ENCODE measurements at regions not wholly inside any gene's neighbourhood (a gene's known extent, or its start where the extent isn't known, plus 50 kb on each side); places are given as distances from the start of the nearest gene placed in this dataset.

GRCh38 chr2:128580988-128581848 is 262.6 kb upstream of the HS6ST1 start:
- Histone ChIP-seq H3K36me3 (ENCODE audit: control insufficient read depth, insufficient read depth, low read length) (no peaks in the 10 kb centered on the region), H3K27me3 (ENCODE audit: control insufficient read depth, insufficient read depth, low read length) (no peaks in the 10 kb centered on the region), H3K4me3 (ENCODE audit: low read depth, low read length) (no peak overlapping the region), H3K9ac (ENCODE audit: low read depth, low read length) (no peak overlapping the region), H3K27ac (ENCODE audit: low read depth, low read length) (no peak overlapping the region), H3K9me3 (ENCODE audit: control insufficient read depth, insufficient read depth, low read length) (no peaks in the 10 kb centered on the region), H3K4me1 (ENCODE audit: control insufficient read depth, insufficient read depth, low read length) (no peaks in the 10 kb centered on the region)

GRCh38 chr2:128581849-128582244 is 263.2 kb upstream of the HS6ST1 start:
- H3K9ac ChIP-seq (ENCODE audit: low read depth, low read length), result no peak overlapping the region
- H3K27ac ChIP-seq (ENCODE audit: low read depth, low read length), result no peak overlapping the region
- H3K36me3 ChIP-seq (ENCODE audit: control insufficient read depth, insufficient read depth, low read length), result no peaks in the 10 kb centered on the region
- no peaks in the 10 kb centered on the region for H3K9me3 ChIP-seq (ENCODE audit: control insufficient read depth, insufficient read depth, low read length)
- H3K4me1 ChIP-seq (ENCODE audit: control insufficient read depth, insufficient read depth, low read length), result no peaks in the 10 kb centered on the region
- no peak overlapping the region for H3K4me3 ChIP-seq (ENCODE audit: low read depth, low read length)
- H3K27me3 ChIP-seq (ENCODE audit: control insufficient read depth, insufficient read depth, low read length), result no peaks in the 10 kb centered on the region

GRCh38 chr2:128584296-128584890 is 265.7 kb upstream of the HS6ST1 start:
- no peak overlapping the region for H3K9ac ChIP-seq (ENCODE audit: low read depth, low read length)
- H3K9me3 ChIP-seq (ENCODE audit: control insufficient read depth, insufficient read depth, low read length), result no peaks in the 10 kb centered on the region
- no peaks in the 10 kb centered on the region for H3K36me3 ChIP-seq (ENCODE audit: control insufficient read depth, insufficient read depth, low read length)
- no peak overlapping the region for H3K4me3 ChIP-seq (ENCODE audit: low read depth, low read length)
- H3K27me3 ChIP-seq (ENCODE audit: control insufficient read depth, insufficient read depth, low read length), result no peaks in the 10 kb centered on the region
- H3K27ac ChIP-seq (ENCODE audit: low read depth, low read length), result no peak overlapping the region
- H3K4me1 ChIP-seq (ENCODE audit: control insufficient read depth, insufficient read depth, low read length), result no peaks in the 10 kb centered on the region

- Histone ChIP-seq H3K9me3 (ENCODE audit: control insufficient read depth, insufficient read depth, low read length) (no peaks in the 10 kb centered on the region), H3K27ac (ENCODE audit: low read depth, low read length) (no peak overlapping the region), H3K9ac (ENCODE audit: low read depth, low read length) (no peak overlapping the region), H3K36me3 (ENCODE audit: control insufficient read depth, insufficient read depth, low read length) (no peaks in the 10 kb centered on the region), H3K4me1 (ENCODE audit: control insufficient read depth, insufficient read depth, low read length) (no peaks in the 10 kb centered on the region), H3K27me3 (ENCODE audit: control insufficient read depth, insufficient read depth, low read length) (no peaks in the 10 kb centered on the region), H3K4me3 (ENCODE audit: low read depth, low read length) (no peak overlapping the region)
These were observed 267.0 kb upstream of the HS6ST1 start for GRCh38 chr2:128585706-128586105.

GRCh38 chr2:128589681-128590080 is 271.0 kb upstream of the HS6ST1 start:
- Histone ChIP-seq H3K36me3 (ENCODE audit: control insufficient read depth, insufficient read depth, low read length) (no peaks in the 10 kb centered on the region), H3K27me3 (ENCODE audit: control insufficient read depth, insufficient read depth, low read length) (no peaks in the 10 kb centered on the region), H3K4me3 (ENCODE audit: low read depth, low read length) (no peak overlapping the region), H3K4me1 (ENCODE audit: control insufficient read depth, insufficient read depth, low read length) (no peaks in the 10 kb centered on the region), H3K27ac (ENCODE audit: low read depth, low read length) (no peak overlapping the region), H3K9ac (ENCODE audit: low read depth, low read length) (no peak overlapping the region), H3K9me3 (ENCODE audit: control insufficient read depth, insufficient read depth, low read length) (no peaks in the 10 kb centered on the region)

GRCh38 chr2:128590309-128591021 is 271.8 kb upstream of the HS6ST1 start:
- Histone ChIP-seq H3K9me3 (ENCODE audit: control insufficient read depth, insufficient read depth, low read length) (no peaks in the 10 kb centered on the region), H3K9ac (ENCODE audit: low read depth, low read length) (no peak overlapping the region), H3K36me3 (ENCODE audit: control insufficient read depth, insufficient read depth, low read length) (no peaks in the 10 kb centered on the region)

GRCh38 chr2:128591022-128591860 is 272.6 kb upstream of the HS6ST1 start:
- no peak overlapping the region for H3K9ac ChIP-seq (ENCODE audit: low read depth, low read length)
- H3K36me3 ChIP-seq (ENCODE audit: control insufficient read depth, insufficient read depth, low read length), result no peaks in the 10 kb centered on the region
- H3K4me3 ChIP-seq (ENCODE audit: low read depth, low read length), result no peak overlapping the region
- no peaks in the 10 kb centered on the region for H3K27me3 ChIP-seq (ENCODE audit: control insufficient read depth, insufficient read depth, low read length)
- no peaks in the 10 kb centered on the region for H3K4me1 ChIP-seq (ENCODE audit: control insufficient read depth, insufficient read depth, low read length)
- no peaks in the 10 kb centered on the region for H3K9me3 ChIP-seq (ENCODE audit: control insufficient read depth, insufficient read depth, low read length)
- no peak overlapping the region for H3K27ac ChIP-seq (ENCODE audit: low read depth, low read length)

More at GRCh38 chr2:128590309-128591021, 271.8 kb upstream of the HS6ST1 start:
- no peak overlapping the region for H3K4me3 ChIP-seq (ENCODE audit: low read depth, low read length)
- H3K27ac ChIP-seq (ENCODE audit: low read depth, low read length), result no peak overlapping the region
- H3K27me3 ChIP-seq (ENCODE audit: control insufficient read depth, insufficient read depth, low read length), result no peaks in the 10 kb centered on the region
- H3K4me1 ChIP-seq (ENCODE audit: control insufficient read depth, insufficient read depth, low read length), result no peaks in the 10 kb centered on the region

- no peak overlapping the region for H3K27ac ChIP-seq (ENCODE audit: low read depth, low read length)
- H3K9me3 ChIP-seq (ENCODE audit: control insufficient read depth, insufficient read depth, low read length), result no peaks in the 10 kb centered on the region
- H3K27me3 ChIP-seq (ENCODE audit: control insufficient read depth, insufficient read depth, low read length), result no peaks in the 10 kb centered on the region
- H3K4me3 ChIP-seq (ENCODE audit: low read depth, low read length), result no peak overlapping the region
- H3K36me3 ChIP-seq (ENCODE audit: control insufficient read depth, insufficient read depth, low read length), result no peaks in the 10 kb centered on the region
- no peak overlapping the region for H3K9ac ChIP-seq (ENCODE audit: low read depth, low read length)
- no peaks in the 10 kb centered on the region for H3K4me1 ChIP-seq (ENCODE audit: control insufficient read depth, insufficient read depth, low read length)
These were observed 273.5 kb upstream of the HS6ST1 start for GRCh38 chr2:128591861-128592822.

- H3K4me1 ChIP-seq (ENCODE audit: control insufficient read depth, insufficient read depth, low read length), result no peaks in the 10 kb centered on the region
- H3K9me3 ChIP-seq (ENCODE audit: control insufficient read depth, insufficient read depth, low read length), result no peaks in the 10 kb centered on the region
- H3K27me3 ChIP-seq (ENCODE audit: control insufficient read depth, insufficient read depth, low read length), result no peaks in the 10 kb centered on the region
These were observed 274.8 kb upstream of the HS6ST1 start for GRCh38 chr2:128593518-128593878.

More at GRCh38 chr2:128593518-128593878, 274.8 kb upstream of the HS6ST1 start:
- Histone ChIP-seq H3K36me3 (ENCODE audit: control insufficient read depth, insufficient read depth, low read length) (no peaks in the 10 kb centered on the region), H3K4me3 (ENCODE audit: low read depth, low read length) (no peak overlapping the region), H3K27ac (ENCODE audit: low read depth, low read length) (no peak overlapping the region), H3K9ac (ENCODE audit: low read depth, low read length) (no peak overlapping the region)
